ENCODE measurements at regions not wholly inside any gene's neighbourhood (a gene's known extent, or its start where the extent isn't known, plus 50 kb on each side); places are given as distances from the start of the nearest gene placed in this dataset.

GRCh38 chr4:13849778-13850177 lies 222.3 kb upstream of the BOD1L1 start:
- dilution Hi-C loops (cut with MboI; ENCODE audit: extremely low pct_ligation_motif_present, low sequenced_read_pairs) = no loop called here
- no peaks in the 10 kb centered on the region for H3K36me3 ChIP-seq (ENCODE audit: control insufficient read depth in 2 of 2, extremely low read depth in 1 of 2, insufficient read depth in 2 of 2, low read length in 2 of 2)
- FAIRE-seq (no peak), DNase-seq (ENCODE audit: low read depth, low spot score) (no peak)
- H3K4me2 ChIP-seq (ENCODE audit: control insufficient read depth, extremely low read depth, insufficient read depth, low read depth, low read length) = no peak overlapping the region
- TF ChIP-seq CTCF (optimal IDR thresholded peaks at IDR 0.05 in 1 of 3, IDR thresholded peaks at IDR 0.05 in 1 of 3, conservative IDR thresholded peaks at IDR 0.05 in 1 of 3; ENCODE audit: extremely low read depth in 1 of 3, insufficient read depth in 2 of 3, low read length in 3 of 3) = no peak
- TF ChIP-seq EZH2 (IDR thresholded peaks at IDR 0.05; ENCODE audit: low read length) = no peak
- no peak overlapping the region for H3K4me3 ChIP-seq (ENCODE audit: control insufficient read depth in 2 of 3, extremely low read depth in 1 of 3, insufficient read depth in 2 of 3, low read depth in 1 of 3, low read length in 3 of 3)
- no peak overlapping the region for H3K27ac ChIP-seq (ENCODE audit: control insufficient read depth, insufficient read depth, low read length)
- no peaks in the 10 kb centered on the region for H3K27me3 ChIP-seq (ENCODE audit: control insufficient read depth, extremely low read depth, insufficient read depth, low read length)
- H3K9me3 ChIP-seq (ENCODE audit: control insufficient read depth, low read depth, low read length) = no peaks in the 10 kb centered on the region
- no peaks in the 10 kb centered on the region for H3K4me1 ChIP-seq (ENCODE audit: control insufficient read depth, extremely low read depth, insufficient read depth, low read length)
- H2AFZ ChIP-seq (ENCODE audit: control insufficient read depth, low read length) = no peak overlapping the region
- H3K9me1 ChIP-seq (ENCODE audit: control insufficient read depth, extremely low read depth, insufficient read depth, low read length) = no peaks in the 10 kb centered on the region
- no peaks in the 10 kb centered on the region for H4K20me1 ChIP-seq (ENCODE audit: control insufficient read depth, extremely low read depth, insufficient read depth, low read length)
- H3K9ac ChIP-seq (ENCODE audit: control insufficient read depth, extremely low read depth, insufficient read depth, low read length) = no peak overlapping the region
- no peaks in the 10 kb centered on the region for H3K79me2 ChIP-seq (ENCODE audit: control insufficient read depth, insufficient read depth, low read length)

DNA sequence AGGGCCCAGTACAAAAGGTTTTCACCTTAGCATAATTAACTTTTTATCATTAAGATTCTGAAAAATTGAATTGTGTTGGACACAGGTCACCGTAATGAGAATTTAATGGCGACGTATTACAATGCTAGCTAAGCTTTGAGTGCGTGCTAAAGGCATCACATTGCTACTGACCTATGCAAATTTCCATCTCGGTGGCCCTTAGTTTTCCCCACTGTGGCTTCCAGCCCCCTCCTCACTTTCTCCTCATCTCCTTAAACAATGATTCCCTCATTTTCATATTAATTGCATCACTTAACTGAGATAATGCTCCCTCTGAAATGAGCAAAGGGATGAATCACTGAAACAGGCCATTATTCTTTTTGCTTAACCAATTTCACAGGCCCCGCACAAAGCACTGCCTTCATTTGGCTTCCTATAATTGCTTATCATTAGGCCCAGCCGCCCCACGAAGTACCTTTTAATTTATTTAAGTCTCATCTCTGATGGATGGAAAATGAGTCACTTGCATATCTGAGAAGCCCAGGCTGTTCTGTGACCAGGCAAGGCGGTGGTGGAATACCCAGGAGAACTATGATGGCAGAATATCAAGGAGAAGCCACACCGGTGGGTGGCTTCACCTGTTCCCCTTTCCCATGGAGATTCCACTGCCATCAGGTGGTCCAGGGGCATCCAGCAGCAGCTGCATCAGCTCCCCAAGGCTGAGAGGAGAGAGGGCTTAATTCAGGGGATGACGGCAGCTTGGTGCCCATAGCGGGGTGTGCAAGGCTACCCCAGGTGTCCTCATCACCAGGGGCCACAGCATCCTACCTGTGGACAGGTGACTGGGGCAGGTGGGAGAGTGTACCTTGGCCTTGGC lies 223.8 kb upstream of the BOD1L1 start:
- Histone ChIP-seq H3K9me3 (ENCODE audit: control insufficient read depth, low read depth, low read length) (no peaks in the 10 kb centered on the region), H3K27ac (ENCODE audit: control insufficient read depth, insufficient read depth, low read length) (no peak overlapping the region), H3K9me1 (ENCODE audit: control insufficient read depth, extremely low read depth, insufficient read depth, low read length) (no peaks in the 10 kb centered on the region), H3K9ac (ENCODE audit: control insufficient read depth, extremely low read depth, insufficient read depth, low read length) (no peak overlapping the region), H3K4me1 (ENCODE audit: control insufficient read depth, extremely low read depth, insufficient read depth, low read length) (no peaks in the 10 kb centered on the region), H3K36me3 (ENCODE audit: control insufficient read depth in 2 of 2, extremely low read depth in 1 of 2, insufficient read depth in 2 of 2, low read length in 2 of 2) (no peaks in the 10 kb centered on the region), H3K4me3 (ENCODE audit: control insufficient read depth in 2 of 3, extremely low read depth in 1 of 3, insufficient read depth in 2 of 3, low read depth in 1 of 3, low read length in 3 of 3) (no peak overlapping the region), H3K4me2 (ENCODE audit: control insufficient read depth, extremely low read depth, insufficient read depth, low read depth, low read length) (no peak overlapping the region), H4K20me1 (ENCODE audit: control insufficient read depth, extremely low read depth, insufficient read depth, low read length) (no peaks in the 10 kb centered on the region), H3K79me2 (ENCODE audit: control insufficient read depth, insufficient read depth, low read length) (no peaks in the 10 kb centered on the region), H2AFZ (ENCODE audit: control insufficient read depth, low read length) (no peak overlapping the region), H3K27me3 (ENCODE audit: control insufficient read depth, extremely low read depth, insufficient read depth, low read length) (no peaks in the 10 kb centered on the region)
- DNase-seq (ENCODE audit: low read depth, low spot score) (no peak), FAIRE-seq (no peak)
- dilution Hi-C loops (cut with MboI; ENCODE audit: extremely low pct_ligation_motif_present, low sequenced_read_pairs) = no loop called here
- TF ChIP-seq EZH2 (IDR thresholded peaks at IDR 0.05; ENCODE audit: low read length) (no peak), CTCF (optimal IDR thresholded peaks at IDR 0.05 in 1 of 3, IDR thresholded peaks at IDR 0.05 in 1 of 3, conservative IDR thresholded peaks at IDR 0.05 in 1 of 3; ENCODE audit: extremely low read depth in 1 of 3, insufficient read depth in 2 of 3, low read length in 3 of 3) (no peak)
